22Rv1 (cell line): ENCODE measurements at regions not wholly inside any gene's neighbourhood (a gene's known extent, or its start where the extent isn't known, plus 50 kb on each side); places are given as distances from the start of the nearest gene placed in this dataset.

Experiments used
- ZFX ChIP-seq: fragments of 450-650 bp; IDR thresholded peaks from 2 replicates; pipeline ENCODE4 v1.6.1; 2017; ENCODE audit warnings: antibody characterized with exemption, borderline replicate concordance
- TF ChIP-seq, protein P1 (sequence below): fragments of 450-650 bp; IDR thresholded peaks from 2 replicates; pipeline ENCODE4 v1.5.1; 2017; ENCODE audit warnings: mild to moderate bottlenecking

- TF ChIP-seq, protein P1, sequence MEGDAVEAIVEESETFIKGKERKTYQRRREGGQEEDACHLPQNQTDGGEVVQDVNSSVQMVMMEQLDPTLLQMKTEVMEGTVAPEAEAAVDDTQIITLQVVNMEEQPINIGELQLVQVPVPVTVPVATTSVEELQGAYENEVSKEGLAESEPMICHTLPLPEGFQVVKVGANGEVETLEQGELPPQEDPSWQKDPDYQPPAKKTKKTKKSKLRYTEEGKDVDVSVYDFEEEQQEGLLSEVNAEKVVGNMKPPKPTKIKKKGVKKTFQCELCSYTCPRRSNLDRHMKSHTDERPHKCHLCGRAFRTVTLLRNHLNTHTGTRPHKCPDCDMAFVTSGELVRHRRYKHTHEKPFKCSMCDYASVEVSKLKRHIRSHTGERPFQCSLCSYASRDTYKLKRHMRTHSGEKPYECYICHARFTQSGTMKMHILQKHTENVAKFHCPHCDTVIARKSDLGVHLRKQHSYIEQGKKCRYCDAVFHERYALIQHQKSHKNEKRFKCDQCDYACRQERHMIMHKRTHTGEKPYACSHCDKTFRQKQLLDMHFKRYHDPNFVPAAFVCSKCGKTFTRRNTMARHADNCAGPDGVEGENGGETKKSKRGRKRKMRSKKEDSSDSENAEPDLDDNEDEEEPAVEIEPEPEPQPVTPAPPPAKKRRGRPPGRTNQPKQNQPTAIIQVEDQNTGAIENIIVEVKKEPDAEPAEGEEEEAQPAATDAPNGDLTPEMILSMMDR: no peak
- TF ChIP-seq ZFX: no peak
Measured at GRCh38 chr2:38480617-38481016, 103.5 kb upstream of the ATL2 start.
